ENCODE measurements at regions not wholly inside any gene's neighbourhood (a gene's known extent, or its start where the extent isn't known, plus 50 kb on each side); places are given as distances from the start of the nearest gene placed in this dataset.

GRCh38 chr17:79292501-79292900 lies 217.9 kb downstream of the ENGASE start:
- DNase-seq (no peak), ATAC-seq (no peak)
- Histone ChIP-seq H3K4me3 (no peak overlapping the region), H3K27me3 (no peaks in the 10 kb centered on the region), H3K36me3 (replicated peaks in 1 of 2; ENCODE audit: insufficient read depth in 1 of 2, low read depth in 2 of 2) (no peaks in the 10 kb centered on the region), H3K27ac (no peak overlapping the region), H3K9me3 (no peaks in the 10 kb centered on the region), H3K4me1 (no peaks in the 10 kb centered on the region)
- intact Hi-C loops (cut with DNase I) = no loop called here
- no peak for TF ChIP-seq CTCF (IDR thresholded peaks at IDR 0.05)
- no peak for TF ChIP-seq POLR2A (IDR thresholded peaks at IDR 0.05)
- 69 to 75% methylated on average over 6 of the region's 6 CpGs for WGBS, 2 donors

GRCh38 chr17:79291391-79291790 lies 216.8 kb downstream of the ENGASE start:
- Histone ChIP-seq H3K27me3 (no peaks in the 10 kb centered on the region), H3K27ac (no peak overlapping the region), H3K4me1 (no peaks in the 10 kb centered on the region), H3K9me3 (no peaks in the 10 kb centered on the region), H3K36me3 (replicated peaks in 1 of 2; ENCODE audit: insufficient read depth in 1 of 2, low read depth in 2 of 2) (no peaks in the 10 kb centered on the region), H3K4me3 (no peak overlapping the region)
- ATAC-seq = no peak
- DNase-seq = no peak
- intact Hi-C loops (cut with DNase I) = no loop called here
- 37 to 48% methylated on average over 3 of the region's 3 CpGs for WGBS, 2 donors
- TF ChIP-seq POLR2A (IDR thresholded peaks at IDR 0.05) = no peak
- TF ChIP-seq CTCF (IDR thresholded peaks at IDR 0.05) = no peak

- H3K4me3 ChIP-seq = no peak overlapping the region
- 37 to 50% methylated on average over 4 of the region's 4 CpGs for WGBS, 2 donors
- H3K9me3 ChIP-seq = no peaks in the 10 kb centered on the region
- no peak for ATAC-seq
- TF ChIP-seq CTCF (IDR thresholded peaks at IDR 0.05) (no peak), POLR2A (IDR thresholded peaks at IDR 0.05) (no peak)
- H3K36me3 ChIP-seq (replicated peaks in 1 of 2; ENCODE audit: insufficient read depth in 1 of 2, low read depth in 2 of 2) = no peaks in the 10 kb centered on the region
- intact Hi-C loops (cut with DNase I) = no loop called here
- H3K4me1 ChIP-seq = no peaks in the 10 kb centered on the region
- no peak for DNase-seq
- H3K27me3 ChIP-seq = no peaks in the 10 kb centered on the region
- H3K27ac ChIP-seq = no peak overlapping the region
These were observed 216.1 kb downstream of the ENGASE start for GRCh38 chr17:79290726-79291125.

GRCh38 chr17:79288950-79289349 lies 214.3 kb downstream of the ENGASE start:
- Histone ChIP-seq H3K9me3 (no peaks in the 10 kb centered on the region), H3K27me3 (no peaks in the 10 kb centered on the region), H3K4me3 (no peak overlapping the region), H3K4me1 (no peaks in the 10 kb centered on the region), H3K27ac (no peak overlapping the region), H3K36me3 (replicated peaks in 1 of 2; ENCODE audit: insufficient read depth in 1 of 2, low read depth in 2 of 2) (no peaks in the 10 kb centered on the region)
- no peak for TF ChIP-seq POLR2A (IDR thresholded peaks at IDR 0.05)
- no peak for TF ChIP-seq CTCF (IDR thresholded peaks at IDR 0.05)
- DNase-seq (no peak), ATAC-seq (no peak)
- intact Hi-C loops (cut with DNase I) = no loop called here
- 72% methylated on average over 8 to 9 of the region's 9 CpGs for WGBS, 2 donors

- H3K36me3 ChIP-seq (replicated peaks in 1 of 2; ENCODE audit: insufficient read depth in 1 of 2, low read depth in 2 of 2) = no peaks in the 10 kb centered on the region
- no peak for ATAC-seq
- no peaks in the 10 kb centered on the region for H3K4me1 ChIP-seq
- no peak overlapping the region for H3K27ac ChIP-seq
- no peak for DNase-seq
- no peak overlapping the region for H3K4me3 ChIP-seq
- WGBS, 2 donors = 10 to 17% methylated on average over 9 to 10 of the region's 10 CpGs
- TF ChIP-seq POLR2A (IDR thresholded peaks at IDR 0.05) (no peak), CTCF (IDR thresholded peaks at IDR 0.05) (no peak)
- H3K27me3 ChIP-seq = no peaks in the 10 kb centered on the region
- H3K9me3 ChIP-seq = no peaks in the 10 kb centered on the region
- intact Hi-C loops (cut with DNase I) = no loop called here
These were observed 211.8 kb downstream of the ENGASE start for GRCh38 chr17:79286440-79286839.

Measured in body of pancreas (tissue), 4 donors.